Right lobe of liver (tissue), 4 donors: ENCODE measurements at regions not wholly inside any gene's neighbourhood (a gene's known extent, or its start where the extent isn't known, plus 50 kb on each side); places are given as distances from the start of the nearest gene placed in this dataset.

Source experiments
- CTCF ChIP-seq, 4 donors: fragments of 200-600 bp in 3 of 4; fragments of 450-650 bp in 1 of 4; IDR thresholded peaks; one replicate each; pipeline versions ENCODE4 v1.5.1 to v1.8.0; 2016 to 2022; ENCODE audit warnings: antibody characterized with exemption in 4 of 4, mild to moderate bottlenecking in 2 of 4
- POLR2A ChIP-seq: fragments of 450-650 bp; IDR thresholded peaks from one replicate; pipeline ENCODE4 v1.6.1; 2017; ENCODE audit warnings: antibody characterized with exemption, mild to moderate bottlenecking
- donor health status: DM: no; HTN: no; CAD: no.
- donor health status: DM: no; HTN: no; CAD: no.
- donor health status: DM: no; HTN: yes; CAD: no.

DNA sequence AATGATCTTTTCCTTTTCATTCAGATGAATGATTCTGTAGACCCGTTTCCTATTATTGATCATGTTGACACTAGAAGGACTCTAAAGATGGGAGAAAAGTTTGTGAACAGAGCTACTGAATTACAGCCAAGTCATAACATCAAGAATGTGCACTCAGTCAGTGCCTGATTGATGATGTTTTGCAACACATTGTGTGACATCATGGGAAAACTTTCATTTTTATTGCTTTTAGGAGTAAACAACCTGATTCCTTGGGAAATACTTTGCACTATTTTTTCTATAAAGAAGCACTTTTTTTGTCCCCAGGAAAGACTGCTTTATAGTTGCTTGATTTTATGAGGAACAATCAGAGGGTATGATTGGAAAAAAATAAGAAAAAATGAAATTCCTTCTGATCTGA, 383.8 kb upstream of the JAG1 start:
- TF ChIP-seq CTCF (IDR thresholded peaks at IDR 0.05), result no peak
- no peak for TF ChIP-seq POLR2A
